Endothelial cell (in vitro differentiated cells): ENCODE measurements at regions not wholly inside any gene's neighbourhood (a gene's known extent, or its start where the extent isn't known, plus 50 kb on each side); places are given as distances from the start of the nearest gene placed in this dataset.

ENCODE experiments used
- DNase-seq: peaks from one replicate; pipeline ENCODE4 v3.0.0; 2021; ENCODE audit warnings: low spot score
- H3K27ac Mint-ChIP-seq: one replicate; pipeline ENCODE4 v1.8.0; 2021; ENCODE audit warnings: mixed read lengths, inconsistent platforms; ENCODE audit not compliant: unreplicated experiment
- H3K27me3 Mint-ChIP-seq: one replicate; pipeline ENCODE4 v1.8.0; 2021; ENCODE audit warnings: mild to moderate bottlenecking, moderate library complexity, mixed read lengths, inconsistent platforms; ENCODE audit not compliant: unreplicated experiment
- H3K36me3 Mint-ChIP-seq: one replicate; pipeline ENCODE4 v1.8.0; 2021; ENCODE audit warnings: mild to moderate bottlenecking, low read depth, mixed read lengths, inconsistent platforms; ENCODE audit not compliant: unreplicated experiment
- H3K4me1 Mint-ChIP-seq: one replicate; pipeline ENCODE4 v1.8.0; 2021; ENCODE audit warnings: mild to moderate bottlenecking, mixed read lengths, inconsistent platforms; ENCODE audit not compliant: unreplicated experiment
- H3K4me3 Mint-ChIP-seq: one replicate; pipeline ENCODE4 v1.8.0; 2021; ENCODE audit warnings: mild to moderate bottlenecking, mixed read lengths, inconsistent platforms; ENCODE audit not compliant: unreplicated experiment
- H3K9me3 Mint-ChIP-seq: one replicate; pipeline ENCODE4 v1.8.0; 2021; ENCODE audit warnings: mixed read lengths, inconsistent platforms; ENCODE audit not compliant: unreplicated experiment
- TF ChIP-seq, protein P1 (sequence below): fragments of 200-600 bp; sonication (generic); IDR thresholded peaks from one replicate; pipeline ENCODE4 v1.5.0; 2021; ENCODE audit warnings: antibody characterized with exemption; ENCODE audit not compliant: unreplicated experiment

DNA sequence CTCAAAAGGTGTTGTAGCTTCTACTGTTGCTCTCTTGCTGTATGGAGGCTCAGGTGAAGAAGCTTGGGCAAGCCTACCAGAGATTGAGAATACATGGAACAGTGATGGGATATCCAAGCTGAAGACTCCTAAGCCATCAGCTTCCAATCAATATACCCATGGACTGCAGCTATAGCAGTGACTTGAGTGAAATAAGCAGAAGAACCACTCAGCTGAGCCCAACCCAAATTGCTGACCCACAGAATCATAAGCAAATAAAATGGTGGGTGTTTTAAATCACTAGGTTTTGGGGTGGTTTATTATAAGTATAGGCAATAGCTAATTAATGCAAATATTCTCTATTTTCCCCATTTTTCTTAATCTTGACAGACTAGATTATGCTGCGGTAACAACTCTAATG lies 147.7 kb upstream of the SALL1 start:
- TF ChIP-seq, protein P1, sequence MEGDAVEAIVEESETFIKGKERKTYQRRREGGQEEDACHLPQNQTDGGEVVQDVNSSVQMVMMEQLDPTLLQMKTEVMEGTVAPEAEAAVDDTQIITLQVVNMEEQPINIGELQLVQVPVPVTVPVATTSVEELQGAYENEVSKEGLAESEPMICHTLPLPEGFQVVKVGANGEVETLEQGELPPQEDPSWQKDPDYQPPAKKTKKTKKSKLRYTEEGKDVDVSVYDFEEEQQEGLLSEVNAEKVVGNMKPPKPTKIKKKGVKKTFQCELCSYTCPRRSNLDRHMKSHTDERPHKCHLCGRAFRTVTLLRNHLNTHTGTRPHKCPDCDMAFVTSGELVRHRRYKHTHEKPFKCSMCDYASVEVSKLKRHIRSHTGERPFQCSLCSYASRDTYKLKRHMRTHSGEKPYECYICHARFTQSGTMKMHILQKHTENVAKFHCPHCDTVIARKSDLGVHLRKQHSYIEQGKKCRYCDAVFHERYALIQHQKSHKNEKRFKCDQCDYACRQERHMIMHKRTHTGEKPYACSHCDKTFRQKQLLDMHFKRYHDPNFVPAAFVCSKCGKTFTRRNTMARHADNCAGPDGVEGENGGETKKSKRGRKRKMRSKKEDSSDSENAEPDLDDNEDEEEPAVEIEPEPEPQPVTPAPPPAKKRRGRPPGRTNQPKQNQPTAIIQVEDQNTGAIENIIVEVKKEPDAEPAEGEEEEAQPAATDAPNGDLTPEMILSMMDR = no peak
- Mint-ChIP-seq H3K27me3 (no peaks in the 10 kb centered on the region), H3K4me1 (no peaks in the 10 kb centered on the region), H3K27ac (no peak overlapping the region), H3K4me3 (no peak overlapping the region), H3K9me3 (no peaks in the 10 kb centered on the region), H3K36me3 (no peaks in the 10 kb centered on the region)
- DNase-seq = no peak

DNA sequence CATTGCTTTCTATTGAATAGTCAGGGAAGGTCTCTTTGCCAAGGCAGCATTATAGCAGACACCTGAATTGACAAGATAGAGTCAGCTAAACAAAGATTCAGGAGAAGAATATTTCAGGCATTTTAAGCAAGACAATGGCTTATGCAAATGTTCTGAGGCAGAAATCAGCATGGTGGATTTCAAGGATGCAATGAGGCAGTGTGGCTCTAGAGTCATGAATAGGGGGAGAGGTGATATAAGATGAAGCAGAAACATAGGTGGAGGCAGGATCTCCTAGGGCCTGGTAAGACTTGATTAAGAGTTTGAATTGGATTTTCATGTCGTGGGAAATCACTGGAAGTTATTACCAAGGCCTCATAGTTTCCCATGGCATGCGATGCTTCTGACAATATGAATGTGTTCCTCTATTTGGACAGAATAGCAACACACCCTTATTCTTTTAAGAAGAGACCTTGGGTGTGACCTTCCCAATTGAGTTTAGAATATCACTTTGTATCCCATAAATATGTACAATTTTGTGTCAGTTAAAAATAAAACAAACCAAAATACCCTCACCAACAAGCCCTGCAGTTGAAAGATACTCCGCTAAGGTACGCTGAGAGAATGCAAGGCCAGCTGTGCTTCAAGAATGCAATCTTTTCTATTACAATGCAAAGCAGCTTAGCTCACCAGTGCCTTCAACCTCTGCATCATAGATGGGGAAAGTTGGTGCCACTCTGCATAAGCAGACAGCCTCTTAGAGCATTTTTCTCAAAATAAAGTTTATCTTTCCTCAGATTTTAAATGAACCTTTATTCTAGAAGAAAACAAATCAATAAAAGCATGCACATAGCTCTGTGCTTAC lies 139.6 kb upstream of the SALL1 start:
- no peak for DNase-seq
- no peaks in the 10 kb centered on the region for H3K4me1 Mint-ChIP-seq
- H3K27me3 Mint-ChIP-seq = no peaks in the 10 kb centered on the region
- no peaks in the 10 kb centered on the region for H3K36me3 Mint-ChIP-seq
- no peak overlapping the region for H3K4me3 Mint-ChIP-seq
- no peak overlapping the region for H3K27ac Mint-ChIP-seq
- TF ChIP-seq, protein P1 = no peak
- no peaks in the 10 kb centered on the region for H3K9me3 Mint-ChIP-seq

DNA sequence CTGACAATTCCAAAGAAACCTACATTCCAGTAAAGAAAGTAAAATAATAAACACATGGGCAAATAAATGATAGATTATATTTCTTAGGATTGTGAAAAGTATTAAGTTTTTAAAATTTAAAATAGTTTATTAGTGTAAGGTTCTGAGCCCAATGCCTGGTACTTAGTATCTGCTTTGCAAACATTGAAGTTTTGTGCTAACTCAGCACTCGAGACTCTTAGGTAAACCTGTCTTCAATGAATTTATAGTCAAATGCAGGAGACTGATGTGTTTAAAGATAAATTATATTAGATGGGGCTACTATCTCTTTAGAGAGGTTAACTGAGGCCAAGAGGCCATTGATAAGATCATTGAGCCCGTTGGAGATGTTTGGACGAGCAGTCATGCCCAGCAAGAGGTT lies 138.3 kb upstream of the SALL1 start:
- TF ChIP-seq, protein P1 = no peak
- Mint-ChIP-seq H3K36me3 (no peaks in the 10 kb centered on the region), H3K27ac (no peak overlapping the region), H3K4me1 (no peaks in the 10 kb centered on the region), H3K27me3 (no peaks in the 10 kb centered on the region), H3K4me3 (no peak overlapping the region), H3K9me3 (no peaks in the 10 kb centered on the region)
- no peak for DNase-seq

DNA sequence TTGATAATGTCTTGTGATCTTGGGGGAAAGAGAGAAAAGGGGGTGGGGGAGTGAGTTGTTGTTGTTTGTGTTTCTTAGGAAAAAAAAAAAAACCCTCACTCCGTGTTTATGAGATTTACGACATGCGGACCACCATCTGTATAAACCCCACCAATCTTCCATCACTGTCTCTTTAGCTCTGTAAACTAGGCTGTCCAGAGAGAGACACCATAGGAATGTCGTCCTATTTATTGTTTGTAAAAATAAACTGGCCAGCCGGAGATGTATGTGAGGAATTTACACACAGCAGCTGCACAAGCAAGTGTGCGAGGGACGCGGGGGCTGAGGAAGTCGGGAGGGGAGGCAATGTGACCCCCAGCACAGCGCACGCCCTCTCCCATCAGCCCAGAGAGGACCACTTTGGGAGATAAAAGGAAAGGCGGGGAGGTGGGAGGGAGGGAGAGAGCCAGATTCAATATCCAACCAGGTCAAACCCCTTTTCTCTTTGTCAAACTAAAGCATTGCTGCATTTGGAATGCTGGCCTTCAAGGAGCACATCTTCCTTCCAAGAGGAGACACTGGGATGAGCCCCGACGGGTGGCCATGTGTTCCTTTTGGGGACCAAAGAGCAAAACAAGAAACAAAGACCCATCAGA lies 136.2 kb upstream of the SALL1 start:
- H3K9me3 Mint-ChIP-seq = no peaks in the 10 kb centered on the region
- TF ChIP-seq, protein P1 = no peak
- no peak for DNase-seq
- no peaks in the 10 kb centered on the region for H3K4me1 Mint-ChIP-seq
- H3K4me3 Mint-ChIP-seq = no peak overlapping the region
- no peaks in the 10 kb centered on the region for H3K27me3 Mint-ChIP-seq
- no peak overlapping the region for H3K27ac Mint-ChIP-seq
- no peaks in the 10 kb centered on the region for H3K36me3 Mint-ChIP-seq

DNA sequence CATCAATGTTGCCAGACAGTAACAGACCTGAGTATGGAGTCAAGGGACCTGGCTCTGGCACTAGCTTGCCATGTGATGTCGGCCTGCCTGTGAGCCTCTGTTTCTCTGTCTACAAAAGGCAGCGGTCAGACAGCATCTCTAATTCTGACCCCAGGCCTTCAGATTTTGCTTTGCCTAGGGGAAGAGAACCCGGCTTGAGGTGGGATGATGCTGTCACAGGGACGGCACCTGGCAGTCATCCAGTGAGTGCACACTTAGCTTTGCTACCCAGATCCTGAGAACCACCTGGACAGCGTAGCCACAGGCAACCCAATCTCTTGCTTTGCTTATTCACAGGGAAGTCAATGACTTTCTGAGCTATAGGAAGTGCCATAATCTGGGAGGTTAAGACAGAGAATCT lies 135.2 kb upstream of the SALL1 start:
- Mint-ChIP-seq H3K9me3 (no peaks in the 10 kb centered on the region), H3K36me3 (no peaks in the 10 kb centered on the region), H3K4me3 (no peak overlapping the region), H3K4me1 (no peaks in the 10 kb centered on the region), H3K27ac (no peak overlapping the region), H3K27me3 (no peaks in the 10 kb centered on the region)
- DNase-seq = no peak
- TF ChIP-seq, protein P1 = no peak
